GM12878 (cell line): ENCODE measurements at regions not wholly inside any gene's neighbourhood (a gene's known extent, or its start where the extent isn't known, plus 50 kb on each side); places are given as distances from the start of the nearest gene placed in this dataset.

Experiments
- ATAC-seq: fragments of 200-7000 bp; cut with Tn5 transposase; 3 replicates; pipeline ENCODE4 v1.9.1; 2020; ENCODE audit warnings: mild to moderate bottlenecking, moderate library complexity
- BruUV-seq: library from RNA; stranded (reverse); fragments of 400-500 nt; replicated peaks from 2 replicates; lab custom pipeline; 2021; lab: Mats Ljungman, UMichigan
- CTCF ChIA-PET: fragments of 300-600 bp; sonication (Branson Sonifier 250); formaldehyde crosslinking; extraction: SDS; loops from one replicate; lab custom pipeline; 2021; ENCODE audit warnings: inconsistent platforms; lab: Yijun Ruan, JAX
- POLR2A ChIA-PET: fragments of 350-600 bp; formaldehyde crosslinking; extraction: SDS; loops from one replicate; lab custom pipeline; 2021; ENCODE audit warnings: inconsistent platforms; lab: Charles Lee
- RAD21 ChIA-PET: fragments of 300-600 bp; sonication (Branson Sonifier 250); formaldehyde crosslinking; loops from one replicate; lab custom pipeline; 2023; ENCODE audit warnings: antibody characterized with exemption; ENCODE audit not compliant: unreplicated experiment; lab: Charles Lee
- SMC1A ChIA-PET: fragments of 300-600 bp; sonication (Branson Sonifier 250); formaldehyde crosslinking; loops from one replicate; lab custom pipeline; 2023; ENCODE audit not compliant: unreplicated experiment, uncharacterized antibody; lab: Charles Lee
- DNase-seq: peaks from one replicate; pipeline ENCODE4 v3.0.0-alpha.2; 2011; ENCODE audit warnings: low read depth, low spot score
- FAIRE-seq: peaks from 3 replicates; lab custom pipeline; 2011; peaks lifted over from hg19 to GRCh38; lab: Jason Lieb, UNC
- H2AFZ ChIP-seq: 2 replicates; pipeline ENCODE4 v1.6.0; 2011; ENCODE audit warnings: low read depth, low read length, control low read depth; ENCODE audit not compliant: control insufficient read depth
- H3K27ac ChIP-seq: 2 replicates; pipeline ENCODE4 v1.5.1; 2011; ENCODE audit warnings: control low read depth; ENCODE audit not compliant: control insufficient read depth, insufficient read depth
- H3K27me3 ChIP-seq, 2 experiments: replicated peaks in 1 of 2; 2 replicates each; pipeline versions ENCODE4 v1.6.0 to v1.6.1; 2011; ENCODE audit warnings: low read length in 1 of 2; ENCODE audit not compliant: control insufficient read depth in 2 of 2, insufficient read depth in 2 of 2
- H3K36me3 ChIP-seq, 2 experiments: 2 replicates each; pipeline ENCODE4 v1.5.1; 2011; ENCODE audit warnings: low read length in 1 of 2; ENCODE audit not compliant: control insufficient read depth in 2 of 2, insufficient read depth in 2 of 2
- H3K4me1 ChIP-seq: 2 replicates; pipeline ENCODE4 v1.6.1; 2011; ENCODE audit warnings: mild to moderate bottlenecking, low read length, moderate library complexity, mixed read lengths; ENCODE audit not compliant: control insufficient read depth, insufficient read depth
- H3K4me2 ChIP-seq: 2 replicates; pipeline ENCODE4 v1.6.0; 2011; ENCODE audit warnings: control low read depth; ENCODE audit not compliant: control insufficient read depth, insufficient read depth
- H3K4me3 ChIP-seq: fragments of 200-600 bp; sonication (generic); 2 replicates; pipeline ENCODE4 v1.5.1; 2016
- H3K79me2 ChIP-seq: 2 replicates; pipeline ENCODE4 v1.6.0; 2011; ENCODE audit warnings: low read length; ENCODE audit not compliant: control insufficient read depth, insufficient read depth
- H3K9ac ChIP-seq: 2 replicates; pipeline ENCODE4 v1.8.0; 2011; ENCODE audit warnings: low read length, control low read depth, mixed read lengths; ENCODE audit not compliant: control insufficient read depth, insufficient read depth
- H3K9me3 ChIP-seq: replicated peaks from 3 replicates; pipeline ENCODE4 v1.5.1; 2011; ENCODE audit warnings: mild to moderate bottlenecking, low read length; ENCODE audit not compliant: control insufficient read depth, insufficient read depth
- H4K20me1 ChIP-seq: 2 replicates; pipeline ENCODE4 v1.6.0; 2011; ENCODE audit not compliant: control insufficient read depth, insufficient read depth
- BCL11A ChIP-seq: IDR thresholded peaks from 2 replicates; pipeline ENCODE4 v1.6.1; 2011; ENCODE audit warnings: low read depth, low read length
- BCL3 ChIP-seq: IDR thresholded peaks from 2 replicates; pipeline ENCODE4 v1.6.1; 2011; ENCODE audit warnings: borderline replicate concordance, low read depth, mild to moderate bottlenecking, moderate library complexity, low read length; ENCODE audit not compliant: insufficient read depth, poor library complexity, severe bottlenecking
- BCLAF1 ChIP-seq: fragments of 450-650 bp; IDR thresholded peaks from 2 replicates; pipeline ENCODE4 v1.6.1; 2017; ENCODE audit warnings: antibody characterized with exemption, mild to moderate bottlenecking, moderate library complexity
- BHLHE40 ChIP-seq, 2 experiments: fragments of 450-650 bp in 1 of 2; IDR thresholded peaks; 2 replicates each; pipeline ENCODE4 v1.6.1; 2011 to 2017; ENCODE audit warnings: low read depth in 2 of 2, borderline replicate concordance in 1 of 2, improper control_type of control experiment in 1 of 2, low read length in 1 of 2, mild to moderate bottlenecking in 1 of 2
- CBX5 ChIP-seq: sonication (generic); IDR thresholded peaks from 2 replicates; pipeline ENCODE4 v1.6.1; 2016; ENCODE audit warnings: low read depth, moderate library complexity, mild to moderate bottlenecking, inconsistent platforms
- FOXM1 ChIP-seq: IDR thresholded peaks from 2 replicates; pipeline ENCODE4 v1.6.1; 2012; ENCODE audit warnings: low read depth, mild to moderate bottlenecking, inconsistent platforms, low read length, moderate library complexity
- HSF1 ChIP-seq: fragments of 150-350 bp; IDR thresholded peaks from 2 replicates; pipeline ENCODE4 v1.6.1; 2014; ENCODE audit warnings: mild to moderate bottlenecking, low read depth, low read length
- MXI1 ChIP-seq: fragments of 150-350 bp; IDR thresholded peaks from 2 replicates; pipeline ENCODE4 v1.6.1; 2011; ENCODE audit warnings: low read depth, mild to moderate bottlenecking, inconsistent platforms, low read length, improper control_type of control experiment
- NFXL1 ChIP-seq: fragments of 450-650 bp; IDR thresholded peaks from 2 replicates; pipeline ENCODE4 v1.6.1; 2017; ENCODE audit warnings: antibody characterized with exemption, mild to moderate bottlenecking, borderline replicate concordance
- RFX5 ChIP-seq: IDR thresholded peaks from 2 replicates; pipeline ENCODE4 v1.6.1; 2011; ENCODE audit warnings: low read depth, low read length, improper control_type of control experiment
- SMC3 ChIP-seq: IDR thresholded peaks from 2 replicates; pipeline ENCODE4 v1.6.1; 2011; ENCODE audit warnings: low read length, improper control_type of control experiment, borderline replicate concordance
- TCF7 ChIP-seq: IDR thresholded peaks from 2 replicates; pipeline ENCODE4 v1.6.1; 2014; ENCODE audit warnings: antibody characterized with exemption, borderline replicate concordance
- ZNF384 ChIP-seq: IDR thresholded peaks from 2 replicates; pipeline ENCODE4 v1.6.1; 2012; ENCODE audit warnings: low read depth, mild to moderate bottlenecking, low read length, improper control_type of control experiment, borderline replicate concordance
- WGBS: methylation state at CpG from one replicate; pipeline ENCODE4 v1.1.6; 2016; ENCODE audit warnings: low lambda C conversion rate; ENCODE audit not compliant: insufficient replicate concordance, insufficient coverage; ENCODE audit errors: missing lambda C conversion rate; 5-methylcytosine and 5-hydroxymethylcytosine counted together
- in situ Hi-C: fragments of 300-500 bp; cut with MboI; formaldehyde crosslinking; loops from 9 replicates; pipeline ENCODE4 v1.14.3; 2018; ENCODE audit warnings: mixed read lengths
- intact Hi-C: fragments of 100-400 bp; cut with micrococcal nuclease; formaldehyde crosslinking; loops from one replicate; pipeline ENCODE4 v1.14.2; 2022; ENCODE audit not compliant: unreplicated experiment
- TF ChIP-seq, protein P1 (sequence below): fragments of 450-650 bp; IDR thresholded peaks from 2 replicates; pipeline ENCODE4 v1.6.1; 2017; ENCODE audit warnings: borderline replicate concordance
- TF ChIP-seq, protein P2 (sequence below): IDR thresholded peaks from 2 replicates; pipeline ENCODE4 v1.6.1; 2012; ENCODE audit warnings: low read depth, low read length, improper control_type of control experiment

DNA sequence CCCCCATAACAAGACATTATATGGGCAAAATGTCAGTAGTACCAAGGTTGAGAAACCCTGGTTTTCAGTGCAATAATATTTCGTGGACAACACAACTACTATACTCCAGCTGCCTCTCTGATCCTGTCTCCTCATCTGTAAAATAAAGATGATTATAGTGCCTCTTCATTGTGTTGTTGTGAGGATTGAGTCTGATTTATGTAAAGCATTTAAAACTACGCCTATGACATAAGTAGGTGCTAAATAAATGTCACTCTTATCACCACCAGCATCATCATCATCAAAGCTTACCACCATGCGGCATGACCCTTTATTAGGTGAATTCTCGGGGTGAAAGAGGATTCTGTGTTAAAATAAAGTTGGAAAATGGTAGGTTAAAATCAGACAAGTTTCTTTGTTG is 67.8 kb upstream of the IFNE start (continued):
- TF ChIP-seq MXI1 (no peak), BCL11A (no peak), HSF1 (no peak), NFXL1 (no peak), FOXM1 (no peak), BCL3 (no peak)
- TF ChIP-seq, protein P1, sequence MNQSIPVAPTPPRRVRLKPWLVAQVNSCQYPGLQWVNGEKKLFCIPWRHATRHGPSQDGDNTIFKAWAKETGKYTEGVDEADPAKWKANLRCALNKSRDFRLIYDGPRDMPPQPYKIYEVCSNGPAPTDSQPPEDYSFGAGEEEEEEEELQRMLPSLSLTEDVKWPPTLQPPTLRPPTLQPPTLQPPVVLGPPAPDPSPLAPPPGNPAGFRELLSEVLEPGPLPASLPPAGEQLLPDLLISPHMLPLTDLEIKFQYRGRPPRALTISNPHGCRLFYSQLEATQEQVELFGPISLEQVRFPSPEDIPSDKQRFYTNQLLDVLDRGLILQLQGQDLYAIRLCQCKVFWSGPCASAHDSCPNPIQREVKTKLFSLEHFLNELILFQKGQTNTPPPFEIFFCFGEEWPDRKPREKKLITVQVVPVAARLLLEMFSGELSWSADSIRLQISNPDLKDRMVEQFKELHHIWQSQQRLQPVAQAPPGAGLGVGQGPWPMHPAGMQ: no peak
- TF ChIP-seq, protein P2, sequence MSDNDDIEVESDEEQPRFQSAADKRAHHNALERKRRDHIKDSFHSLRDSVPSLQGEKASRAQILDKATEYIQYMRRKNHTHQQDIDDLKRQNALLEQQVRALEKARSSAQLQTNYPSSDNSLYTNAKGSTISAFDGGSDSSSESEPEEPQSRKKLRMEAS: no peak

DNA sequence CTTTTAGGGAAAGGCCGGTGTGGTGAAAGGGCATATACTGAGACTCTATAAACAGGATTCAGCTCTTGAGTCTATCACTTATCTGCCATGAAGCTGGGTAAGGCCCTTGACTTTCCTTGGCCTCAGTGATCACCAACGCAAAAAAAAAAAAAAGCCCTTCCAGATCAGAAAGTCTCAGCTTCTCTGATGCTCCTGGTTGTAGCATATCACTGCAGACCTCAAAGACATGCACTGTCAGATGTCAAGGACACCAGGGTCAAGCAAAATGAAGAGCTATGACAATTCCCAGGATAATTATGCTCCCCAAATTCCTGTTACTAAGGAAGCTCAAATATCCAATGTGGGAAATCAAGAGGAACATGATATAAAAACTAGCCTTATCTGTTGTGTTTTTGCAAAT is 68.3 kb upstream of the IFNE start:
- DNase-seq: no peak
- no peaks in the 10 kb centered on the region for H4K20me1 ChIP-seq
- H3K36me3 ChIP-seq: no peaks in the 10 kb centered on the region
- intact Hi-C loops (no loop called here), in situ Hi-C loops (no loop called here)
- CTCF ChIA-PET: no interaction called here
- FAIRE-seq: no peak
- H3K4me1 ChIP-seq: no peaks in the 10 kb centered on the region
- H3K4me3 ChIP-seq: no peak overlapping the region
- no peak for ATAC-seq
- no peak overlapping the region for H3K4me2 ChIP-seq
- H2AFZ ChIP-seq: no peak overlapping the region
- no peak overlapping the region for H3K9ac ChIP-seq
- POLR2A ChIA-PET: no interaction called here
- 97% methylated on average over 2 of the region's 2 CpGs for WGBS
- H3K79me2 ChIP-seq: no peaks in the 10 kb centered on the region
- no TSS peak for BruUV-seq
- no peaks in the 10 kb centered on the region; a peak in 1 of 4 replicates for H3K27me3 ChIP-seq
- no peak overlapping the region for H3K27ac ChIP-seq
- SMC1A ChIA-PET: no interaction called here
- H3K9me3 ChIP-seq: no peaks in the 10 kb centered on the region
- RAD21 ChIA-PET: no interaction called here
- TF ChIP-seq ZNF384 (no peak), SMC3 (no peak), BCLAF1 (no peak), CBX5 (no peak), TCF7 (no peak), BHLHE40 (IDR thresholded peaks at IDR 0.05; ENCODE audit: borderline replicate concordance in 1 of 2, low read depth in 2 of 2, low read length in 1 of 2) (no peak), RFX5 (no peak)
